DLD1 (cell line): ENCODE measurements at regions not wholly inside any gene's neighbourhood (a gene's known extent, or its start where the extent isn't known, plus 50 kb on each side); places are given as distances from the start of the nearest gene placed in this dataset.

Experiments used
- in situ Hi-C: cut with HindIII; loops from 2 replicates; pipeline ENCODE4 v1.10.0; 2017; ENCODE audit warnings: low sequenced_read_pairs

- in situ Hi-C loops: no loop called here
Measured at GRCh38 chr12:127193341-127193740, 1073.6 kb upstream of the TMEM132C start.

- in situ Hi-C loops: no loop called here
Measured at GRCh38 chr12:127194176-127194575, 1072.8 kb upstream of the TMEM132C start.

- in situ Hi-C loops: no loop called here
Measured at GRCh38 chr12:127205781-127206555, 1061.0 kb upstream of the TMEM132C start.

DNA sequence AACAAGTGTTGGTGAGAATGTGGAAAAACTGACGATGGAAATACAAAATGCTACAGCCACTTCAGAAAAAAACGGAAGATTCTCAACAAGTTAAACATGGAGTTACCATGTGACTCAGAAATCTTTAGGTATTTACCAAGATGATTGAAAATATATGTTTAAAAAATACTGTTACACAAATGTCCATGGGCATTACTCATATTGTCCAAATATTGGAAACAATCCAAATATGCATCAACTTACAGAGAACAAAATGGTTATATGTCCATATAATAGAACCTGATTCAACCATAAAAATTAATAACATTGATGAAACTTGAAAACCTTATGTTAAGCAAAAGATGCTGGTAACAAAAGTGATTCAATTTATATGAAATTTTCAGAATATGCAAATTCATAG lies 1057.7 kb upstream of the TMEM132C start:
- in situ Hi-C loops: no loop called here

- in situ Hi-C loops: no loop called here
Measured at GRCh38 chr12:127214186-127214585, 1052.8 kb upstream of the TMEM132C start.

DNA sequence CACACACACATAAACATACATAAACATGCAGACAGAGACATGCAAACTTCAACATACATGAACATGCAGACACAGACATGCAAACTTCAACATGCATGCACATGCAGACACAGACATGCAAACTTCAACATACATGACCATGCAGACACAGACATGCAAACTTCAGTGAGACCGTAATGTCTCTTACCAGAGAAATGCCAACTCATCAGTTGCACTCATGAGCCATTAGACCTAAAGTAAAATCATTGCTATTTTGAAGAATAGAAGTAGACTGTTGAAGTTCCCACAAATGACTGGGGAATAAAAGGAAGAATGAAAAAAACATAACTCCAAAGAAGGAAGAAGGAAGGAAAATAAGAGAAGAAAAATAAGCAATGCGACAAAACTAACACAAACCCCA lies 1044.0 kb upstream of the TMEM132C start:
- in situ Hi-C loops: no loop called here

GRCh38 chr12:127223731-127224130 lies 1043.2 kb upstream of the TMEM132C start:
- in situ Hi-C loops: no loop called here

- in situ Hi-C loops: no loop called here
Measured at GRCh38 chr12:127230843-127231260, 1036.1 kb upstream of the TMEM132C start.

- in situ Hi-C loops: no loop called here
Measured at GRCh38 chr12:127231371-127231770, 1035.6 kb upstream of the TMEM132C start.

DNA sequence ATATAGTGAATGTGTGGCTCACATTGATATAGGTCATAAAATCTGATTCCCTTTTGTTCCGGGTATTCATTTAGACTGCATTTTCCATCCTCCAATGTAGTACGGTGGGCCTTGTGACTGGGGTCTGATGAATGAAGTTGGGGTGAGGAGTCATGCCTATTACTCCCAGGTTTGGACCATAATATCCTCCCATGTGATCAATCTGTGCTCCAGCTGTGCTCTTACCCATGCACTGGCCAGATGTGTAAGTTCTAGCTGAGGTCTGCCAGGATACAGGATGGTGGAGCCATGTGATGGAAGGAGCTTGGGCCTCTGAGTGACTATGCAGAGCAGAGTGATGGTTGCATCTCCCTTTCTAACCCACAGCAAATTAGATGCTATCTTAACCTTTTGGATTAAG lies 1034.0 kb upstream of the TMEM132C start:
- in situ Hi-C loops: no loop called here

- in situ Hi-C loops: no loop called here
Measured at GRCh38 chr12:127235761-127236160, 1031.2 kb upstream of the TMEM132C start.

- in situ Hi-C loops: no loop called here
Measured at GRCh38 chr12:127236491-127236890, 1030.5 kb upstream of the TMEM132C start.

DNA sequence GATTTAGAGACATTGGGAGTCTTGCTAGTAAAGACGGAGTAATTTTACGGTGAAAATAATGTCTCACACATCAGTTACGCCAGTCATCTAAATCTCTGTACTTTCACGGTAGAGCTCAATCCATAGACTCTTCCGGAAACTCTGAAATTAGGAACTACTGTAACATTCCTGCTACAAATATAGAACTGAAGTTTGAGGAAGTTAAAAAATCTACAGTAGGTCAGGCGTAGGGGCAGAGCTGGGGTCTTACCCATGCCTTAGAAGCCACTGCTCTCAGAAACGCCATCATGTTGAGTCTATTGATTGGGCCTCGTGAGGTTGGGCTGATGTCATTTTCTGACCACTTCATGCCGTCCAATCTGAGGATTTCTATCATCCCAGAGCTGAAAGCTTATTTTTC lies 1029.8 kb upstream of the TMEM132C start:
- in situ Hi-C loops: no loop called here

GRCh38 chr12:127238107-127238506 lies 1028.9 kb upstream of the TMEM132C start:
- in situ Hi-C loops: no loop called here

- in situ Hi-C loops: no loop called here
Measured at GRCh38 chr12:127239781-127240180, 1027.2 kb upstream of the TMEM132C start.

- in situ Hi-C loops: no loop called here
Measured at GRCh38 chr12:127240249-127240929, 1026.6 kb upstream of the TMEM132C start.

GRCh38 chr12:127241072-127241817 lies 1025.7 kb upstream of the TMEM132C start:
- in situ Hi-C loops: no loop called here

DNA sequence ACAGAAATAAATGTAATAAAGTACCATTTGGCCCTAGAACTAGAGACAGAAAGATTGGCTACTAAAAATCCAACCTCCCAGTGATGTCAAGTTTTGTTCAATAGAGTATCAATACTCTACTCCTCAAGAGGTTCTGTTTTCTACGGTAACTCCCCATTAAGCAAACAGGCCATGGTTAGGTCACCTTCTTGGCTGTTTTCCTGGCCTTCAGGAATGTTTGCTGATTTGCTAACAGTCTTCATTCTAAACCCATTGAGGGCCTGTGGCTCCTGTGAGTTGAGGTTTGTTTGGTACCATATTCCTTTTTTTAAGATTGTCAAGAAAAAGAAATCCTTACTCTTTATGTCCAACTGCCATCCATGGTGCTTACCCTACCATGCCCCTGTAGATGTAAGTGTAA lies 1022.0 kb upstream of the TMEM132C start:
- in situ Hi-C loops: no loop called here

DNA sequence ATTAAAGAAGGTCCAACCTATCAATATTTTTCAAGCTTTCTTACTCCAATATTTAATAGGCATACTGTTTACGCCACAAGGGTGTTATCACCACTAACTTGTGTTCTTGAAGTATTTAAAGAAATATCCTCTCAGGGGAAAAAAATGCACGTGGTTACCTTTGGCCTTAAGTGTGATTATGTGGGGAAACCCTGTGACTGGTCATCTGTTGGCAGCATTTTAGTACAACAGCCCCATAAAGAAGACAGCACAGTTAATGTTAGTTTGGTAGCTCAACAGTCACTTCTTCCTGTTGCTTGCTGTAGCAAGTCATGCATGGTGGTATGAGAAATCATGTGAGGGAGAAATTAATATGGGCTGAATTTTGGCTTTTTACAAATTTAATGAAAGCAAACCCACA lies 1021.5 kb upstream of the TMEM132C start:
- in situ Hi-C loops: no loop called here

DNA sequence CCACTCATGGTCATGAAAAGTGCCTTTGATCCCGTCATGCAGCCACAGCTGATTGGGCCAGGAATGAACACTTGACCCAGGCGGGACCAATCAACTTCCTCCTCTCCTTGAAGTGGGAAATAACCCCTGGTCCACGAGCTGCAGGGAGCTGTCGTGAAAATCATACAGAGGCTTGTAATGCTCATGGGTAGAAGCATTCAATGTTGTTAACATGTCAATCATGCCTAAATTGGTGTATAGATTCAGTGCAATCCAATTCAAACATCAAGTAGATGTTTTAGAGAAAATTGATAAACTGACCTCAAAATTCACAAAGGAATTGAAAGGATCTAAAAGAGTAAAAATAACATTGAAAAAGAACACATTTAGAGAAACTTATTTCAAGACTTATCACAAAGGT lies 1019.0 kb upstream of the TMEM132C start:
- in situ Hi-C loops: no loop called here

DNA sequence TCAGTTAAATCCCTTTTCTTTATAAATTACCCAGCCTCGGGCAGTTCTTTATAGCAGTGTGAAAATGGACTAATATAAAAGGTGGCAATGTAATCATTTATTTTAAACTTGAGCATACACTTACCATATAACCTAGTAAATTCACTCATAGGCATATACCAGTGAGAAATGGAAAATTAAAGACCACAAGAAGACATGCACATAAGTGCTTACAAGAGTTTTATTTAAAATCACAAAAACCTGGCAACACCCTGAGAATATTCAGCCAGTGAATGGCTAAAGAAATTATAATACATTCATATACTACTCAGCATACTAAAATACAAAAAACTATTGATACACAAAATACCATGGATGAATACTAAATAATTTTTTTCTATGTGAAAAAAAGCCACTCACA lies 1017.5 kb upstream of the TMEM132C start:
- in situ Hi-C loops: no loop called here
